Osteocyte (in vitro differentiated cells): ENCODE measurements at regions not wholly inside any gene's neighbourhood (a gene's known extent, or its start where the extent isn't known, plus 50 kb on each side); places are given as distances from the start of the nearest gene placed in this dataset.
"Not testable (repeated sequence)": the region's sequence is repeated elsewhere in the genome, so short reads cannot be mapped to it uniquely, and the experiment has no call there.

ENCODE experiments used
- DNase-seq: peaks from one replicate; pipeline ENCODE4 v3.0.0; 2021; ENCODE audit warnings: mixed read lengths; ENCODE audit not compliant: unreplicated experiment; ENCODE audit errors: extremely low spot score
- H3K27ac Mint-ChIP-seq: one replicate; pipeline ENCODE4 v1.8.0; 2021; ENCODE audit warnings: mild to moderate bottlenecking, mixed read lengths; ENCODE audit not compliant: unreplicated experiment
- H3K27me3 Mint-ChIP-seq: one replicate; pipeline ENCODE4 v1.8.0; 2021; ENCODE audit warnings: mixed read lengths; ENCODE audit not compliant: unreplicated experiment
- H3K36me3 Mint-ChIP-seq: one replicate; pipeline ENCODE4 v1.8.0; 2021; ENCODE audit warnings: mixed read lengths; ENCODE audit not compliant: unreplicated experiment
- H3K4me1 Mint-ChIP-seq: one replicate; pipeline ENCODE4 v1.8.0; 2021; ENCODE audit warnings: mixed read lengths; ENCODE audit not compliant: unreplicated experiment
- H3K4me3 Mint-ChIP-seq: one replicate; pipeline ENCODE4 v1.8.0; 2021; ENCODE audit warnings: mild to moderate bottlenecking, moderate library complexity, mixed read lengths; ENCODE audit not compliant: unreplicated experiment
- H3K9me3 Mint-ChIP-seq: one replicate; pipeline ENCODE4 v1.8.0; 2021; ENCODE audit warnings: mixed read lengths; ENCODE audit not compliant: unreplicated experiment
- TF ChIP-seq, protein P1 (sequence below): fragments of 200-600 bp; sonication (generic); IDR thresholded peaks from 2 replicates; pipeline ENCODE4 v1.5.0; 2021; ENCODE audit warnings: antibody characterized with exemption, mild to moderate bottlenecking, moderate library complexity

DNA sequence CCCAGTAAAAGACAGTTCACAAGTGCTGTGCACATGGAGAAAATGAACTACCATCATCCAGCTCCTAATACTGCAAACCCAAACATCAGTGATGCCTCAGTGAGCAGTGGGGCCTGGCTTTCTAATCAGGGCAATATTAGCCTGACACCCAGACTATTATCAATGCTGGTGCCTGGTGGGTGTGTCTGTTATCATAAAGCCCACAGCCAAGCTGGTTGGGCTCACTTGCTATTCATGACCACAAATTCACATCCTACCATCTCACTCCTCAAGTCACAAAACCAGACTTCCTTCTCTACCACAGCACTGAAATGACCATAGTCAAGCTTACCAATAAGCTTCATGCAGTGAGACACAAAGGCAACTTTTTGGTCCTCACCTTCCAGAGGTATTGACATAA lies 180.8 kb upstream of the PLN start:
- no peak overlapping the region for H3K4me3 Mint-ChIP-seq
- TF ChIP-seq, protein P1, sequence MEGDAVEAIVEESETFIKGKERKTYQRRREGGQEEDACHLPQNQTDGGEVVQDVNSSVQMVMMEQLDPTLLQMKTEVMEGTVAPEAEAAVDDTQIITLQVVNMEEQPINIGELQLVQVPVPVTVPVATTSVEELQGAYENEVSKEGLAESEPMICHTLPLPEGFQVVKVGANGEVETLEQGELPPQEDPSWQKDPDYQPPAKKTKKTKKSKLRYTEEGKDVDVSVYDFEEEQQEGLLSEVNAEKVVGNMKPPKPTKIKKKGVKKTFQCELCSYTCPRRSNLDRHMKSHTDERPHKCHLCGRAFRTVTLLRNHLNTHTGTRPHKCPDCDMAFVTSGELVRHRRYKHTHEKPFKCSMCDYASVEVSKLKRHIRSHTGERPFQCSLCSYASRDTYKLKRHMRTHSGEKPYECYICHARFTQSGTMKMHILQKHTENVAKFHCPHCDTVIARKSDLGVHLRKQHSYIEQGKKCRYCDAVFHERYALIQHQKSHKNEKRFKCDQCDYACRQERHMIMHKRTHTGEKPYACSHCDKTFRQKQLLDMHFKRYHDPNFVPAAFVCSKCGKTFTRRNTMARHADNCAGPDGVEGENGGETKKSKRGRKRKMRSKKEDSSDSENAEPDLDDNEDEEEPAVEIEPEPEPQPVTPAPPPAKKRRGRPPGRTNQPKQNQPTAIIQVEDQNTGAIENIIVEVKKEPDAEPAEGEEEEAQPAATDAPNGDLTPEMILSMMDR, result no peak
- DNase-seq, result no peak
- no peaks in the 10 kb centered on the region for H3K4me1 Mint-ChIP-seq
- peaks cover 2% of the 10 kb centered on the region for H3K36me3 Mint-ChIP-seq
- peaks cover 20% of the 10 kb centered on the region for H3K9me3 Mint-ChIP-seq
- H3K27ac Mint-ChIP-seq, result no peak overlapping the region
- H3K27me3 Mint-ChIP-seq, result peaks cover 41% of the 10 kb centered on the region

DNA sequence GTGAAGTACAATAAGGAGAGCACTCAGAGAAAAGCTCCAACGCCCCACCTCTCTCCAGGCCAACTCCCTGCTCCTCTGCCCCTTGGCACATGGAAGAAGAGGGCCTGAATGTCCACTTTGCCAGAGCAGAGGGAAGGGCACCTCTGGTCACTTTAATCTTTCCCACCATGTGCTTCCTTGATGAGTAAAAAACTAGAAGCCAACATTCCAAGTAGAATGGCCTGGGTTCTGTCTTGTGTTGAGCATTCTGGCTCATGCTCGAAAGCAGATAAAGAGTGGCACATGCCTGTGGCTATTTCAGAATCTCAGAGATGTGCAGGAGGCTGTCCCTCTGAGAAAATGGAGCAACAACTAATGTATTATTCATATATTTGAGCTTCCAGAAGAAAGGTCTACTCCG lies 177.4 kb upstream of the PLN start:
- TF ChIP-seq, protein P1, result no peak
- Mint-ChIP-seq H3K4me3 (no peak overlapping the region), H3K27me3 (peaks cover 47% of the 10 kb centered on the region), H3K4me1 (no peaks in the 10 kb centered on the region), H3K36me3 (peaks cover 2% of the 10 kb centered on the region), H3K9me3 (peaks cover 20% of the 10 kb centered on the region), H3K27ac (no peak overlapping the region)
- no peak for DNase-seq

DNA sequence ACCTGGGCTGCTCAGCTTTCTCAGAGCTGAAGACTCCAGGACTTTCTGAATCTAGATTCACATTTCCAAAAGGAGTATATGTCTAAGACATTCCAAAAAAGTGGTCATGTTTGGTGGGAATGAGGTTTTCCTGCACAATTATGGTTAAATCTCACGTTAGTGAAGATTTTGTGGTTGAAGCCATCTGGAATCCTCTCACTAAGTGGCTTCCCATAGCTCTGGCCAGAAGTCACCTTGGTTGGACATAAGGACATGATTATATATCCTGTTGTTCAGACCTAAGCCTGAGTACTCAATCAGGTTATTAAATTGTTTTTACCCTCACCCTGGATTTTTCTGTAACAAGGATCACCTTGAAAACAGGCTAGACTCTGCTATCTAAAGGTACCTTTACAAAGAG lies 176.1 kb upstream of the PLN start:
- Mint-ChIP-seq H3K27me3 (peaks cover 56% of the 10 kb centered on the region), H3K27ac (no peak overlapping the region), H3K9me3 (peaks cover 20% of the 10 kb centered on the region), H3K4me1 (no peaks in the 10 kb centered on the region), H3K36me3 (peaks cover 2% of the 10 kb centered on the region), H3K4me3 (no peak overlapping the region)
- DNase-seq, result no peak
- TF ChIP-seq, protein P1, result no peak

DNA sequence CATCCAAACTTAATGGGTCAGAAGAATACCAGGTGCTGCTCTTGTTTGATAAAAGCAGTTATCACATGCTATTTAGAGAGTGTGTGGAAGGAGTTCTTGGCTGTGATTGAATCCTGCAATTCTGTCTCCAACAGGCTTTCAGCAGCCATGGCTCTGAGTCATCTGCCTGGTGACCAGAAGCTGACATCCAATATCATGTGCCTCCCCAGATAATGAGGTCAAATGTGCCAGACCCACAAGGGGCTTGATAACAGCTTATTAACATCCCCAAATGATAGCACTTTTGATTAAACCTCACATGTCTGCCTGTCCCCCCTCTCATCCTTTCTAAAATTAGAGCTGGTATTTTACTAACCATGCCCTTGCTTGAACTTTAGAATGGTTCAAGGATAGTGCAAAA lies 175.7 kb upstream of the PLN start:
- TF ChIP-seq, protein P1, result no peak
- Mint-ChIP-seq H3K9me3 (peaks cover 20% of the 10 kb centered on the region), H3K4me3 (no peak overlapping the region), H3K36me3 (peaks cover 2% of the 10 kb centered on the region), H3K27me3 (peaks cover 59% of the 10 kb centered on the region), H3K4me1 (no peaks in the 10 kb centered on the region), H3K27ac (no peak overlapping the region)
- DNase-seq, result no peak

DNA sequence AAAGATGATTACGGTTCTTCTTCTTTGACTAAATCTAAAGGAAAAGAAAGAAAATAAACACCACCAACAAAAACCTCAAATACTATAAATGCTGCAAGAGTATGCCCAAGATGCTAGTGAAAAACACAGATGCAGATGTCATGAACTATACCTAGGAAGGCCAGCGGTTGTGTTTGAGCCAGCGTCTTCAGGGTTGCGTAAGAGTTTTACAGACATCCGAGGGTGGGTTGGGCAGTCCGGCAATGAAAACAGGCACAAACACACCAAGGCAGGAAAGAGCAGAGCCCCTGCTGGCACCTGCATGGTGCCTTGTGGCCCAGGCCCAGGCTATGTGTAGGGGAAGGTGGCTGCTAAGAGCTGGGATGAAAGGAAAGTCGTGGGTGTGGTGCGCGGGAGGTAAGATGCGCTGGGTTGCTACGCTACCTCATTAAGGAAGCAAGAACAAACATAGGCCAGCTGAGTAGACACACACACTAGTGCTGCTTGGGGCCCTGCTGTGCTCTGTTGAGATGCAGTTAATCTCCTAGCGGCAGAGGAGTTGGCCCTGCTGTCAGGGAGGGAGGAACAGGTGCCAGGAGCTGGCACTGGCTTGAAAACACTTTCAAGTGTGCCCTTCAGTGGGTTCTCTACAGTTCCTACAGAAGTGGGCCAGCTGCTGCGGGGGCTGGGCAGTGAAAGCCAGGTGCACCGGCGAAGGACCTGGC lies 170.2 kb upstream of the PLN start:
- no peak overlapping the region for H3K4me3 Mint-ChIP-seq
- TF ChIP-seq, protein P1, result no peak
- H3K27me3 Mint-ChIP-seq, result peaks cover 52% of the 10 kb centered on the region
- peaks cover 7% of the 10 kb centered on the region for H3K9me3 Mint-ChIP-seq
- H3K4me1 Mint-ChIP-seq, result no peaks in the 10 kb centered on the region
- DNase-seq, result no peak
- H3K36me3 Mint-ChIP-seq, result peaks cover 6% of the 10 kb centered on the region
- H3K27ac Mint-ChIP-seq, result no peak overlapping the region

DNA sequence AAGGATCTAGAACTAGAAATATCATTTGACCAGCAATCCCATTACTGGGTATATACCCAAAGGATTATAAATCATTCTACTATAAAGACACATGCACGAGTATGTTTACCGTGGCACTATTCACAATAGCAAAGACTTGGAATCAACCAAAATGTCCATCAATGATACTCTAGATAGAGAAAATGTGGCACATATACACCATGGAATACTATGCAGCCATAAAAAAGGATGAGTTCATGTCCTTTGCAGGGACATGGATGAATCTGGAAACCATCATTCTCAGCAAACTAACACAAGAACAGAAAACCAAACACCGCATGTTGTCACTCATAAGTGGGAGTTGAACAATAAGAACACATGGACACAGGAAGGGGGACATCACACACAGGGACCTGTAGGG lies 167.5 kb upstream of the PLN start:
- H3K9me3 Mint-ChIP-seq, H3K36me3 Mint-ChIP-seq, DNase-seq, H3K27ac Mint-ChIP-seq, H3K4me3 Mint-ChIP-seq: not testable (repeated sequence)
- H3K4me1 Mint-ChIP-seq, result peaks cover 16% of the 10 kb centered on the region
- peaks cover 34% of the 10 kb centered on the region for H3K27me3 Mint-ChIP-seq
